GM19035 (cell line): ENCODE measurements at regions not wholly inside any gene's neighbourhood (a gene's known extent, or its start where the extent isn't known, plus 50 kb on each side); places are given as distances from the start of the nearest gene placed in this dataset.

Experiments used
- ATAC-seq: cut with Tn5 transposase; IDR thresholded peaks from one replicate; pipeline ENCODE4 v1.9.1; 2021; ENCODE audit not compliant: unreplicated experiment

- no peak for ATAC-seq
These were observed 396.9 kb upstream of the NXPH2 start for GRCh38 chr2:139177041-139177440.

- no peak for ATAC-seq
These were observed 395.3 kb upstream of the NXPH2 start for GRCh38 chr2:139175510-139175909.

- ATAC-seq = no peak
These were observed 390.2 kb upstream of the NXPH2 start for GRCh38 chr2:139170406-139170805.

- no peak for ATAC-seq
These were observed 385.4 kb upstream of the NXPH2 start for GRCh38 chr2:139165601-139166000.

GRCh38 chr2:139165041-139165440, 384.9 kb upstream of the NXPH2 start:
- no peak for ATAC-seq

- no peak for ATAC-seq
These were observed 382.8 kb upstream of the NXPH2 start for GRCh38 chr2:139162957-139163356.

- ATAC-seq = no peak
These were observed 382.3 kb upstream of the NXPH2 start for GRCh38 chr2:139162456-139162855.

- ATAC-seq = no peak
These were observed 380.6 kb upstream of the NXPH2 start for GRCh38 chr2:139160836-139161235.

- no peak for ATAC-seq
These were observed 379.0 kb upstream of the NXPH2 start for GRCh38 chr2:139159177-139159576.

GRCh38 chr2:139156730-139157129, 376.5 kb upstream of the NXPH2 start:
- no peak for ATAC-seq

- no peak for ATAC-seq
These were observed 375.8 kb upstream of the NXPH2 start for GRCh38 chr2:139155991-139156390.

GRCh38 chr2:139142252-139142880, 362.2 kb upstream of the NXPH2 start:
- ATAC-seq = no peak

- no peak for ATAC-seq
These were observed 344.1 kb upstream of the NXPH2 start for GRCh38 chr2:139124271-139124670.

GRCh38 chr2:139123795-139124194, 343.6 kb upstream of the NXPH2 start:
- no peak for ATAC-seq

- ATAC-seq = no peak
These were observed 342.5 kb upstream of the NXPH2 start for GRCh38 chr2:139122711-139123158.

- no peak for ATAC-seq
These were observed 319.5 kb upstream of the NXPH2 start for GRCh38 chr2:139099721-139100120.

- no peak for ATAC-seq
These were observed 318.8 kb upstream of the NXPH2 start for GRCh38 chr2:139098961-139099360.

GRCh38 chr2:139083121-139083520, 302.9 kb upstream of the NXPH2 start:
- ATAC-seq = no peak

GRCh38 chr2:139080244-139080643, 300.1 kb upstream of the NXPH2 start:
- no peak for ATAC-seq

- no peak for ATAC-seq
These were observed 299.1 kb upstream of the NXPH2 start for GRCh38 chr2:139079311-139079710.

GRCh38 chr2:139078376-139078775, 298.2 kb upstream of the NXPH2 start:
- no peak for ATAC-seq

GRCh38 chr2:139077099-139077737, 297.0 kb upstream of the NXPH2 start:
- no peak for ATAC-seq

- no peak for ATAC-seq
These were observed 287.7 kb upstream of the NXPH2 start for GRCh38 chr2:139067874-139068273.
